GM21447 (cell line): ENCODE measurements at regions not wholly inside any gene's neighbourhood (a gene's known extent, or its start where the extent isn't known, plus 50 kb on each side); places are given as distances from the start of the nearest gene placed in this dataset.
"Not testable (repeated sequence)": the region's sequence is repeated elsewhere in the genome, so short reads cannot be mapped to it uniquely, and the experiment has no call there.

ENCODE experiments used
- ATAC-seq: cut with Tn5 transposase; IDR thresholded peaks from one replicate; pipeline ENCODE4 v1.9.1; 2021; ENCODE audit not compliant: unreplicated experiment

DNA sequence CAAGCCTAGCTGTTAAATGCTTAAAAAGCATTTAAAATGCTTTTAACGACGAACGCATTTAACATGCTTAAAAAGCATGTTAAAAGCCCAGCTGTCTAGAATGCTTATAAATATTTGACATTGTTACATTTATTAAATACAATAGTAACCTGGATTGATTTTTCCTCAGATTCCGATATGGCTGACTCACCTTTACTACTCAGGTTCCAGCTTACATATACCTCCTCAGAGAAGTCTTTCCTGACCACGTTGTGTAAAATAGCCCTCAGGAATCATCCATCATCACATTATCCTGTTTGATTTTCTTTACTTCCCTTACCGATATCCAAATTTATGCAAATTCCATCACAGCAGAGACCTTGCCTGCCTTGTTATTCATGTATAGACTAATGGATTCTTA lies 51.4 kb downstream of the SLC41A2 start:
- ATAC-seq = no peak

DNA sequence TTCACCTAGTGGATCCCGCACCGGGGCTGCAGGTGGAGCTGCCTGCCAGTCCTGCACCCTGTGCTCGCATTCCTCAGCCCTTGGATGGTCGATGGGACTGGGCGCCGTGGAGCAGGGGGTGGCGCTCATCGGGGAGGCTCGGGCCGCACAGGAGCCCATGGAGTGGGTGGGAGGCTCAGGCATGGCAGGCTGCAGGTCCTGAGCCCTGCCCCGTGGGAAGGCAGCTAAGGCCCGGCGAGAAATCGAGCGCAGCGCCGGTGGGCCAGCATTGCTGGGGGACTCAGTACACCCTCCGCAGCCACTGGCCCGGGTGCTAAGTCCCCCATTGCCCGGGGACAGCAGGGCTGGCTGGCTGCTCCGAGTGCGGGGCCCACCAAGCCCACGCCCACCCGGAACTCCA lies 52.6 kb downstream of the SLC41A2 start:
- ATAC-seq = not testable (repeated sequence)

DNA sequence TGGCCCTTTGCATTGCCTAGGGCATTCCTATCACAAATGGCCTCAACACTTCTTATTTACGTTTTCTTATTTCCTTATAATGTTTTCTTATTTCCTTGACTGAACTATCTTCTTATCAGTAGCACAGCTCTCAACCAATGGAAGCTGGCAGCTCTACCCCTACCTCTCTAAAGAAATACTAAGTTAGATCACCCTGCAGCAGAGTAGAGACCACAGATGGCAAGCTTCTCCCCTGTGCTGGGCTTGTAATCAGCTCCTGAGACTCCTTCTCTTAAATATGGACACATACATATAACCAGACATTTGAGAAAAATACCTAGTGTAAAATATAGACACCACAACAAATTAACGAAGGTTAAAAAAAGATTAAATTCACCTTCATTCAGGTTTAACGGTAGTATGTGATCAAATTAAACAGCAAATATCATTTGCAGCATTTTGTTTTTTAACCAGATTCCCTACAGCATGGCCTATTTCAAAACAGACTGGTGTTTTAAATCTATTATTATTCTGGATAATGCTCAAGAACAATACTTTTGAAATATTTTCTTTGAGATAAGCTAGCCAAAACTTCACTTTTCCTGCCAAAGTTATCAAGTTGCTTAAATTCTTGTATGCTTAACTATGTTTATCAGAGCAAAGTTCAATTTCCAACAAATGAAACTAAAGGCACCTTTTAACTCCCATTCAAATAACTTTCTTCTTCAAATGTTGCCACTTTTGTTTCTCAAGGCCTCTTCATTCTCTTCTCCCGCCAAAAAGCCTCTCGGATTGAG lies 54.3 kb downstream of the SLC41A2 start:
- no peak for ATAC-seq

DNA sequence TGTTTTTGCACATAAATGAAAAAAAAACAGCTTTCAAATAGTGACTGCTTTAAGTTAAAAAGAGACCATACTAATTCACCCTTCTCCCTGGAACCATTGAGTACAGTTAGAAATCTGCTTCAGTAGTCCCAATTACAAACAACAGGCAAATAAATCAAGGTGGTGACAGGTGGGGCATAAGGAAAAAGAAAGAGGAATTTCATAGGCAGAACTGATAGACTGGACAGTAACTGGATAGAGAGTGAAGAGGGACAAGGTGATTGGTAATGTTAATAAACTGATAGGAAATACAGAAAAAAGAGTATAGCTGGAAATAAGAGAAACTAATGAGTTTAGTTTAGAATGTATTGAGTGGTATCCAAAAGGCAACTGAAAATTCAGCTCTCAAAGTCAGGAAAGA lies 56.0 kb downstream of the SLC41A2 start:
- ATAC-seq = no peak

DNA sequence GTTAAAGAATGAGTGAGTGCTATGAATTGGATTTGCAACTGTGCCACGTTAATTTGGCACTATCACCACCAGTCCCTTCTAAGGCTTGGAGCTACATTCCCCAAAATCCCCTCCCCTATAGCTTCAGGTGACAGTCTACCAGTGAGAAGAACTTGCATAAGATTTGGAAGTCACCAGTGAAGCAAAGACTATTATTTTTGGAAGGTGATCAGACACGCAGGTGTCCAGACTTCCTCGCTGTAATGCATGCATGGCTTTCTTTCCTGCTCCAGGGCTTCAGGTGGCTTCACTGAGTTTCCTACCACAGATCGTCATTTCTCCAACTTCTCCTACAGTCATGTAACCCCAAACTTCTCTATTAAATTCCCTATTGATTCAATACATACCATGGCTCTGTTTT lies 61.4 kb downstream of the SLC41A2 start:
- no peak for ATAC-seq

DNA sequence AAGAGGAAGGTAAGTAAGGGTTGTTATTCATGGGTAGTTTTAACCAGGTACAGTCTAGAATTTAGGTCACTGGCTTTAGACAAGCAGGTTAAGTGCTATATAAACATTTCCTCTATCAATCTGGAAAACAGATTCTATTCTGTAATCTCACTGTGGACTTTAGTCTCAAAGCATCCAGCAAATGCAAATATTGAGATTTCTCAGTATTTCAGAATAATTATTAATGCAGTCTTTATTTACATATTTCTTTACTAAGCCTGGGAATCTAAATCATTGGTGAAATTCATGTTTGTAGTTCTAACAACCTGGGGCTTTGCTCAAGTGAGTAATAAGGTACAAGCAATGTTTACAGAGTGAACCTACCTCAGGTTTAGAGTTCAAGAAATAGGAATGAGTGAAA lies 61.9 kb downstream of the SLC41A2 start:
- ATAC-seq = no peak

DNA sequence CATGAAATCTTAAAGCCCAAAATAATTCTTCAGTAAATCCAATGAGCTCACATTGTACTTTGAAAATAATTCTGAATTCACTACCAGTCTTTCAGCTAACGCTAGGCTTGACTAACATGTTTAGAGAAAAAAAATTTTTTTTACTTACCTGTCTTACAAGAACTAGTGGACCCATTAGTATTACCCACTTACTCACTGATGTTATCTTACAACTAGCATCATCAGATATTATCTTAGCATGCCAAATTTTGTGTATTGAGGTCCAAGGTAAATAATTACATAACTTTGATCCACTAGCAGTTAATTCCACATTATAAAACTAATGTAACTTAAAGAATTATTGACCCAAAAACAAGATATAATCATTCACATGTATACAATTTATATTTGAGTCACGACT lies 62.7 kb downstream of the SLC41A2 start:
- no peak for ATAC-seq

DNA sequence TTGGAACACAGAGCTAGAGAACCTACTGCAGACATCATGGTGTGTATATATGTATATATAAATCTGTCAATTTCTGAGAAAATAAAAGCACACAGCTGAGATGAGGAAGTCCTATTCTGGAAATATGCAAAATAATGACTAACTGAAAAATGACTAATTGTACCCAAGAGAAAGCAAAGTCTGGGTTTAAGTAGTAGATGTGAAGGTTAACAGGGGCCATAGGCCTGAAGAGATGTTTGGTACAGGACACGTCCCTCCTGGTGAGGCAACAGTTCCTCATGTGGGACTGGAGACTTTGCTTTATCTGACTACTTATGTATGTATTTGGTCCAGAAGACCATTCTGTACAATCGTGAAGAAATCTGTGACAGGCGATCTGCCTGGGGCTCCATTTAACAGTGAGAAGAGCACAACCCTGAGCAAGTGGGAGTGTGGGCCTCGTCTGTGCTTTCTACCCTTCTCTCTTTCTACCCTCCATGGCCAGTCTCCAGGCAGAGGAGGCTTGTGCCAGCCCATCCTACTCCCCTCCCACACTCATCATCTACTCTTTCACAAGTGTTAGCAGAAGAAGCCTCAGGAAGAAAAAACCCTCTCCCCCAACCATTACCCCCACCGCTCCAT lies 67.5 kb downstream of the SLC41A2 start:
- no peak for ATAC-seq

DNA sequence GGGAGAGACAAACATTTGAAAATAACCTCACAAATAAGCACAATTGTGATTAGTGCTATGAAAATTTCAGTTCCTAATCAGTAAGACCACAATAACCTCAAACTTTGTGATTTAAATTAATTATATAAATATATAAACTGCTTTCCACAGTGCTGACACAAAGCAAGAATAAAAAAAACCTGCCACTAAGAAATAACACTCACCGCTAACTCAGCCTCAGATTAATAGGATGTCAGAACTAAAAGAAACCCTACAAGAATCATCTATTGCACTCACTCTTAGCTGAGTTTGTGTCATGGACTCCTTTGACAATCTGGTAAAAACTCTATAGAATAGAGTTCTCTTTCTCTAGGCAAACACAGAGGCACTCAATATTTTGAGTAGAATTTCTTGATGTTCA lies 68.4 kb downstream of the SLC41A2 start:
- ATAC-seq = no peak

DNA sequence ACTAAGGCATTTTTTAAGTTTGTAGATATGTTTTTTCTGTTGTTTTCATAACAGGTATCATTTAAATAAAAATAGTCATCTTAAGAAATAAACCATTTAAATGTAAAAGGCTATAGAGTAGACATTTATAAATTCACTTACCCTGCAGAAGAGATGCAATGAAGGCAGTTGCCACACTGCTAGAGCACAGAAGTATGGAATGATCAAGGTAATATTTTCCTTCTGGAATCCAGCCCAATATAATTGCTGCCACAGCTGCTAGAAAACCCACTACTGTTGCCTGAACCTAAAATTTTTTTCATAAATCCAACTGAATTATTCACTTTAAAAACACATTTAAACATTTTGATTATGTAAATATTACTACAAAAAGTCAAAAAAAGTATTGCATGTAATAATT lies 69.2 kb downstream of the SLC41A2 start:
- ATAC-seq = no peak

DNA sequence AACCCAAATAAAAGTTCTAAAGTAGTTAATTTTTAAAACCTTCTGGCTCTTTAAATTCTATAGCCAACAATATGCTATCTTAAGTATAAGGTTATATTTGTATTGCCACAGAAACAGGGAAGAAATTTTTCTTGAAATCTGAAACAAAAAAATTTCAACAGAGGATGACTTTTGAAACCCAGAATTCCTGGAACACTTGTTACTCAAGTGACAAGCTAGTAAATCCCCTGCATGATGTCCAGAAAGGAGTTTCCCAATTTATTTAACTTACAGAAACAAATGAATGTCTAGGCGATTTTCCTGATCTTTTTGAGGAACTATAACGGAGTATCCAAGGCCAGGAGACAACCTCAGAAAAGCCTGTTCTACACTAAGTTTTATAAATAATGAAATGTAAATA lies 69.6 kb downstream of the SLC41A2 start:
- no peak for ATAC-seq

DNA sequence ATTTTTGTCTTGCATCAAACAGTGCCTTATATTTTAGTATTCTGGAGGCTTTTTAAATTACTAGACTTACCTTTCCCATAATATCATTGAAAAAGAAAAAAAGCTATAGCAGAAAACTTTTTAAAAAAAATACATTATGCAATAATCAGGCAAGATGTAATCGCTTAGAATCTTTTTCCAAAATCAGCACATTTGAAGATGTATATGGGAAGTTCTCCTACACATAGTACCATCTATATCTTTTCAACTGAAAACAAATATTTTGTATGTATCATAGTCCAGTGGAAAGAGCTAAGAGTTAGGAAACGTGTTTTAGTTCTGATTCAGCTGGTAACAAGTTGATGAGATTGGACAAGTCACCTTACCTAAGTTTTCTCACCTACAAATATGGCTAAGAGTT lies 70.6 kb downstream of the SLC41A2 start:
- ATAC-seq = no peak

DNA sequence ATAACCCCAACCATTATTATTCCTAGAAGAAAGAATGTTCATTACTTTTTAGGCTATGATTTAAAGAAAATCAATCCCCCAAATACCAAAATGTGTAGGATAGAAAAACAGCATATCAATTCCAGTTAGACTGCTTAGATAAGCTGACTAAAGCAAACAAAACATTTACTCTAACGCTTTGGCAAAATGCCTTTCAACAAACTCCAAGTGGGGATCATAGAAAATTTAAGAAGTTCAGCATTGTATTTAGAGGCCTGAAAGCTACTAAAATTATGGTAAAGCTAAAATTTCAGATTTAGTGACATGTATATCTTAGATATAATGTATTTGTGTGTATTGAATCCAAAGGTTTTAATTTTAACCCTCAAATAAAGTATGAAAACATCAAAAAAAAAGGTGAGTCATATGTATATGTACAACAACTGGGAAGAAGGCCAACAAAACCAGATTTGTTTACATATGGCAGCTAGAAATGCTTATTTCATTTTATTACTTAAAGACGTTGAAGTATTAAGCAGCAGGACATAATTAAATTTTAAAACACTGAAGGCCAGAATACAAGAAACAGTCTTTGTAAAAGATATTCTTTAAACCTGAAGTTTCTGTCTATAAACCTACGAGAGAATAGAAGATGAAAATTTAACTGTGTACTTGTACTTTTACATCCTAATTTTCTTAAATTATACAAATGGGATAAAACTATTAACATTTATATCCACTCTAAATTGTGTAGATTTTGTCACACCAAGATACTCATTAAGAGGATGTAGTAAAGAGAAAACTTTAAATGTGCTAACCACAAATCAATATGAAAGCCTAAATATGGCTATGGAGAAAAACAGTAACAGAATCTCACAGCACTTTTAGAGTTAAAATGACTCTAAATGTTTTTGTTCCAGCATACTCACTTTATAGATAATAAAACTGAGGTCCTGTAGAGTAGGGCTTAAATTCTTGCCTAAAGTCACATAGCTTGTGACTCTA lies 71.4 kb downstream of the SLC41A2 start:
- ATAC-seq = no peak

DNA sequence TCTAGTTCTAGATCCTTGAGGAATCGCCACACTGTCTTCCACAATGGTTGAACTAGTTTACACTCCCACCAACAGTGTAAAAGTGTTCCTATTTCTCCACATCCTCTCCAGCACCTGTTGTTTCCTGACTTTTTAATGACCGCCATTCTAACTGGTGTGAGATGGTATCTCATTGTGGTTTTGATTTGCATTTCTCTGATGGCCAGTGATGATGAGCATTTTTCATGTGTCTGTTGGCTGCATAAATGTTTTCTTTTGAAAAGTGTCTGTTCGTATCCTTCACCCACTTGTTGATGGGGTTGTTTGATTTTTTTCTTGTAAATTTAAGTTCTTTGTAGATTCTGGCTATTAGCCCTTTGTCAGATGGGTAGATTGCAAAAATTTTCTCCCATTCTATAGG lies 79.2 kb downstream of the SLC41A2 start:
- ATAC-seq = not testable (repeated sequence)

DNA sequence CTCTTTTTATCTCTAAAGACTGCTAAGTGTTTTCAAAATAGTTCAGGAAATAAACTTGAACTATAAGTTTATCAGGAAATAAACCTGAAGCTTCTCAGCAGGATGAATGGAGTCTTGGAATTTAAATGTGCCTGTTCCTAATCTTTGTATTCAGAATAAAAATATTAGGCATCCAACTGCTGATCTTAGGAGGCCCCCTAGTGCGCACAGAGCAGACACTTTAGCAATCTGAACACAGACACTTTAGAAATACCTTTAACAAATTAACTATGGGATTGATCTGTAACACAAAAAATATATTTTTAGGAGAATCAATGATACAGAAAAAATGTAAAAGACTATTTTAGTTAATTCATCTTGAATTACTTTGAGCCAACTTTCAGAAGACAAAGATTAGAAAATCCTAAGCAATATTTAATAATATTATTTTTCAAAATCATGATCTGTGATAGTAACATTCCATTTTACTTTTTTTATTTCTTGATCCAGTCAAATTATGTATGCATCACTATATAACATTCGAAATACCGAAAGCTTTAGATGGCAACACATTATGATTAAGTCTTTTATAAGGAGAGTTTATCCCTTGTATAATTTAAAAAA lies 80.9 kb downstream of the SLC41A2 start:
- ATAC-seq = no peak

DNA sequence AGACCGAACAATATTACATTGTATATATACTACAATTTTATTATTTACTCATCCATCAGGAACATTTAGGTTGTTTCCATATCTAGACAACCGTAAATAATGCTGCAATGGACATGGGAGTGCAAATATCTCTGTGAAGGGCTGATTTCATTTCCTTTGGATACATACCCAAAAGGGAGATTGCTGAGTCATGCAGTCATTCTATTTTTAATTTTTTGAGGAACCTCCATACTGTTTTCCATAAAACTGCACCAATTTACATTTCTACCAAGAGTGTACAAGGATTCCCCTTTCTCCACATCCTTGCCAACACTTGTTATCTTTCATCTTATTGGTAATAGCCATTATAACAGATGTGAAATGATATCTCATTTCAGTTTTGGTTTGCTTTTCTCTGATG lies 84.7 kb downstream of the SLC41A2 start:
- no peak for ATAC-seq

DNA sequence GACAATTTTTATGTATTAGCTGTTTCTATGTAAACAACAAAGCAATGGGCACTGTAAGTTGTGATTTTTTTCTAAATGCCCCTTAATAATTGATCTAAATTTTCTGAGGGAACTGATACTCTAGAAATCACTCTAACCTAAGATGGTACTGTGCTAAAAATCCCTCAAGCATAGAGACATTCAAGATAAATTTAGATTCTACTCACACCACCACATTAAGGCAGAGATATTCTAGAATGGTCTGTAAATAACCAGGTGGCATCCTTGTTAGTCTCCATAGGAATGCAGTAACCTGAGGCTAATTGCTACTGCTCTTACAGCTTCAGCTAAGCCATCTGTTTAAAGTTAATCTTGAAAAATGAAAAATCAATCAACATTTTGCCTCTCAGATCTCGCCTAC lies 87.3 kb downstream of the SLC41A2 start:
- ATAC-seq = no peak

DNA sequence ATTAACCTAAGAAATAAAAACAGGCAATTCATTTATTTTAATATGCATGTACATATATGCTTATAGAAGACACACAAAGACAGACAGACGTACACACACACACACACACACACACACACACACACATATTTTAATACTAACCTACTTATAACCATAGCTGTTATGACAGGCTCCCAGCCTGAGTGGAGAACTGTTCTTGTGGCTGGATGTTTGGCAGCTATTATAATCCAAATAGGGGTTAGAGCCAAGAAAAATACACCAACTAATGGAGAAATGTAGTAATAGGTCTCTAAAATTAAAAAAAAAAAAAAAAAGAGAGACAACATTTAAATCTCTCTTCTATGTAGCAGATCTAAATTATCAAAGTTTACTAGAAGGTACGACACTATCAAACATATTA lies 91.8 kb downstream of the SLC41A2 start:
- no peak for ATAC-seq

DNA sequence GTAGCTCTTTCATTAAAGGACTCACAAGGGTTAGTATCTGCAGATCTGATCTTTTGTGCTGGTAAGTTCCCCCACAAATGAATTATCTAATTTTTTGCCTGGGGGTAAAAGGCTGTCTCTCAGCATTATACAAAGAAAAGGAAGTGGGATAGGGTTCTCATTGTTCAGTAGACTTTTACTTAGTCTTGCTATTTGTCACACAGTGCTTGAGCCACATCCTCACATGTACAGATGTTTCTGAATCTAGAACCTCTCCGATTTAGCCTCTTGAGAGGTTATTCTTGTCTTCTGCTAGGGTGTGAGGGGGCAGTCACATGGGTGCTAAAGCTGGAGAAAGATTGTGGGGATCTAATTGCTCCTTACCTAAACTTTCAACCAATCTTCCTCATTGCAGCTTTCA lies 93.0 kb downstream of the SLC41A2 start:
- peak; percentile 81 for ATAC-seq

DNA sequence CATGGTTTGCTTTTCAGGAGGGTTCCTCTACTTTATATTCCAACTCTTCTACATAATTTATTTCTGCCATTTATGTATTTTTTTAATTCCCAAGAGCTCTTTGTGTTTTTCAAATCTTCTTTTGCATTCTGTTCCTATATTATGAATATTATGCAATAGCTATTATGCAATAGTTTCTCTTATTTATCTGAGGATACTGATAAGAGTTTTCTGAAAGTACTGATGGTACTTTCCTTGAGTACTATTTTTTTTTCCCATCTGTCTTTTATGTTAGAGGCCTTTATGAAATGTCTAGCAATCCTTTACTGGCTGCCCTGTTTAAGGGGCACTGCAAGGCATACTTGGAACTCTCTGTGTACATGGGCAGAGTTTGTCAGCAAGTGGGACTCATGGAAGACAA lies 93.4 kb downstream of the SLC41A2 start:
- no peak for ATAC-seq

DNA sequence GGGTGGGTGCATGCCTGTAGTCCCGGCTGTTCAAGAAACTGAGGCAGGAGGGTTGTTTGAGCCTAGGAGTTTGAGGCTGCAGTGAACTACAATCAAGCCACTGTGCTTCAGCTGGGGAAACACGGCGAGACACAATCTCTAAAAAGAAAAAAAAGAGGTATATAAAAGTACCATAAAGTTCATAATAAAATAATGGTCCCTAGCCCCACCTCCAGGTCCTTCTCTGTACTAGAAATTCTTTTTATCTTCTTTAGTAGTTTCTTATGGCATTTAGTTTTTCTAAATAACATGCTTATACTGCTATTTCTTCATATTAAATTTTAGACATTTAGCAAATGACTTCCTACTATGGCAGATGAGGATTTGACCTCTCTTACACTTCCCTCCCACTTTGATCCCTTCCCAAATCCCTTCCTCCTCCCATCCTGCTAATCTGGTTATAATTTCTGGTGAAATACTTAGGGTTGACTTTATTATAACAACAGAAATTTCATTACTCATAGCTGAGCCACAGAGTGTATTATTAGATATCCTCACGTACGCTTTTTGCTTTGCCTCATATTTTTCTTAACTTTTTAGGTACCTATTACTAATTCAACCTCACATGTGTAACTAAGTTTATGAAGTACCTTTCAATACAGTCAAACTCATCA lies 94.7 kb downstream of the SLC41A2 start:
- no peak for ATAC-seq
